Testis (tissue), 2 donors: ENCODE measurements at regions not wholly inside any gene's neighbourhood (a gene's known extent, or its start where the extent isn't known, plus 50 kb on each side); places are given as distances from the start of the nearest gene placed in this dataset.

Experiments
- POLR2A ChIP-seq: fragments of 450-650 bp; IDR thresholded peaks from one replicate; pipeline ENCODE4 v1.6.1; 2017; ENCODE audit warnings: antibody characterized with exemption, mild to moderate bottlenecking, moderate library complexity
- TF ChIP-seq, protein P1 (sequence below), 3 experiments: fragments of 450-650 bp in 2 of 3; fragments of 200-600 bp in 1 of 3; sonication (generic) in 1 of 3; IDR thresholded peaks; one replicate each; pipeline ENCODE4 v1.5.1; 2016 to 2019; ENCODE audit warnings: antibody characterized with exemption in 3 of 3, mild to moderate bottlenecking in 2 of 3, moderate library complexity in 1 of 3

DNA sequence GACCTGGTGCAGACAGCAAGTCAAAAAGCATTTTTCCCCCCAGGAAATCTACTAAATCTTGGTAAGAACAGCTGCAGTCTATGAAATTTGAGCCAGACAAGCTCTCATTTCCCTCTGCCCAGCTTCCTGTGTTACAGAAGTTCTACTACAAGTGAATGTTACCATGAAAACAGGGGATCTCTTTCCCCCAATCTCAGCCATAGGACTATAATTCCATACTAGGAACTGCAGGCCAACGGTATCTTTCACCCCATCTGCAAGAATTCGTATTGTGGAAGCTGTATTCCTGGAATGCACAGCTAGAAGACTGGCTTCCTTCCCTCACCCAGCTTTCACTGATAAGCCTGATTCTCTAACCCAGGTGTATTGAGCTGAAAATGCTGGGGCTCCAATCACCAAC, 1655.4 kb downstream of the BRINP3 start:
- no peak for TF ChIP-seq POLR2A
- TF ChIP-seq, protein P1, sequence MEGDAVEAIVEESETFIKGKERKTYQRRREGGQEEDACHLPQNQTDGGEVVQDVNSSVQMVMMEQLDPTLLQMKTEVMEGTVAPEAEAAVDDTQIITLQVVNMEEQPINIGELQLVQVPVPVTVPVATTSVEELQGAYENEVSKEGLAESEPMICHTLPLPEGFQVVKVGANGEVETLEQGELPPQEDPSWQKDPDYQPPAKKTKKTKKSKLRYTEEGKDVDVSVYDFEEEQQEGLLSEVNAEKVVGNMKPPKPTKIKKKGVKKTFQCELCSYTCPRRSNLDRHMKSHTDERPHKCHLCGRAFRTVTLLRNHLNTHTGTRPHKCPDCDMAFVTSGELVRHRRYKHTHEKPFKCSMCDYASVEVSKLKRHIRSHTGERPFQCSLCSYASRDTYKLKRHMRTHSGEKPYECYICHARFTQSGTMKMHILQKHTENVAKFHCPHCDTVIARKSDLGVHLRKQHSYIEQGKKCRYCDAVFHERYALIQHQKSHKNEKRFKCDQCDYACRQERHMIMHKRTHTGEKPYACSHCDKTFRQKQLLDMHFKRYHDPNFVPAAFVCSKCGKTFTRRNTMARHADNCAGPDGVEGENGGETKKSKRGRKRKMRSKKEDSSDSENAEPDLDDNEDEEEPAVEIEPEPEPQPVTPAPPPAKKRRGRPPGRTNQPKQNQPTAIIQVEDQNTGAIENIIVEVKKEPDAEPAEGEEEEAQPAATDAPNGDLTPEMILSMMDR (IDR thresholded peaks at IDR 0.05): no peak
